ENCODE measurements at regions not wholly inside any gene's neighbourhood (a gene's known extent, or its start where the extent isn't known, plus 50 kb on each side); places are given as distances from the start of the nearest gene placed in this dataset.
"Not testable (repeated sequence)": the region's sequence is repeated elsewhere in the genome, so short reads cannot be mapped to it uniquely, and the experiment has no call there.

DNA sequence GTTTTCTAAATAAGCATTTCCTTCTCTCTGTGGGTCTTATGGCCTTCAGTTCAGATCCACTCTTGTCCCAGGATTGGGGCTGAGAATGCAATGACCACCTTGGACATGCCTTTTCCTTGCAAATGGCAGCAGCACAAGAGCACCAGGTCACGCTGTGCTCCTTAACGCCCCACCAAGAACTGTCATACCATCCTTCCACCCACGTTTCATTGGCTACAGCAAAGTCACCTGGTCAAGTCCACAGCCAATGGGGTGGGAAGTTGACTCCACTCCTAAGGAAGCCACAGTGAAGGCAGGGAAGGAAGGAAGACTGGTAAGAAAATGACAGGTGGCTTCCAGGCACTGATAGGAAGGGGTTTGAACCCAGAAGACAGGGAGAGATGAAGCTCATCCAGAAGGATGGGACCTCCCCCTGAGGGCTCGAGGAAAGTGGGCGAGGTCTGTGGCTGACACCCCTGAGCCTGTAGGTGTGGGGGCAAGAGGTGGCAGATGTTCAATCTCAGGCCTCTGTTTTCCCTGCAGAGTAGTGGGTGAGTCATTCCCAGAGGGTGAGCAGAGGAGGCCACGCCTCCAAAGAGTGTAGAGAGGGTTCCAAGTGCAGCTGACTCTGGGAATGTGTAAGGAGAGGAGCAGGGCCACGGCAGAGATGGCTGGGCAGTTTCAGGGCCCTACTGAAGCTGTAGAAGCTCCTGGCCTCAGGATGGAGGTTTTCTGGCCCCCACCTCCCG, 113.5 kb upstream of the VRK1 start:
- DNase-seq (ENCODE audit: low spot score) = no peak

DNA sequence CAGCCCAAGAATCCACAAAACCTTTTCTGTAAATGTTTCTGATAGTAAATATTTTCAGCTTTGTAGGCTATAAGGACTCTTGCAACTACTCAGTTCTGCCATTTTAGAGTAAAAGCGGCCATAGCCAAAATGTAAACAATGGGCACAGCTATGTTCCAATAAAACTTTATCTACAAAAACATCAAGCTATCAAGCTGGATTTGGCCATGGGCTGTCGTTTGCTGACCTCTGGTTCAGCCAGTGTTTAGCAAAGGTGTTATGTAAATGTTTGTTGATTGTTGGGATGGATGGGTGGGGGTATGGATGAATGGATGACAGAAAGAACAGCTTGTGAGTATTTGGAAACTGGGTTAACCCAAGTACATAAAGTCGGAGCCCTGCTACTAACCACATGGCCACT, 111.1 kb upstream of the VRK1 start:
- no peak for DNase-seq (ENCODE audit: low spot score)

GRCh38 chr14:96688629-96689028, 108.6 kb upstream of the VRK1 start:
- DNase-seq (ENCODE audit: low spot score) = no peak

DNA sequence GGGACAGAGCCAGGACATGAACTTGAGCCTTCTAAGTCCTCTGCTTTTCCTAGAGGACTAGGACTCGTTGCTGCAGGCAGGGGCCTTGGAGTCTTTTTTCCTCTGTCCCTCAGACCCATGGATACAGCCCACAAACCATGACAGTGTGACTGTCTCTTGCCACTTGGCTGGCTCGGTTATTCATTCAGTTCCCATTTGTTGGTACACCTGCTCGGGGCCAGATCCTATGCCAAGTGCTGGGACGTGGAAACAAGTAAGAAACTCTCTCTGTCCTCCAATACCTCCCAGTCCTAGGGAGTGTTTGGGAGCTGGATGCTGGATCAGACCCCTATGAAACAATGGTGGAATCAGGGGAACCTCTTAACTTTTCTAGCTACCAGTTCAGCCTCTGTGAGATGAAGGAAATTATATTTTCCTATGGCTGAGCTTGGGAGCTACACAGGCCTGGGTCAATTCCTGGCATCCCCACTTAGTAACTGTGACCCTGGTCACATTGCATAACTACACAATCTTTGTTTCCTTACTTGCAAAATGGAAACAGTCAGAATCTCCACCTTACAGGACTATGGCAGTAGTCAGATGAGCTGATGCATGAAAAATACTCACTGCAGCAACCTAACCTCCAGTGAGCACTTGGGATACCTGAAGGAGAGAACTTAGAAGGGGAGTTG, 106.3 kb upstream of the VRK1 start:
- DNase-seq (ENCODE audit: low spot score) = no peak

DNA sequence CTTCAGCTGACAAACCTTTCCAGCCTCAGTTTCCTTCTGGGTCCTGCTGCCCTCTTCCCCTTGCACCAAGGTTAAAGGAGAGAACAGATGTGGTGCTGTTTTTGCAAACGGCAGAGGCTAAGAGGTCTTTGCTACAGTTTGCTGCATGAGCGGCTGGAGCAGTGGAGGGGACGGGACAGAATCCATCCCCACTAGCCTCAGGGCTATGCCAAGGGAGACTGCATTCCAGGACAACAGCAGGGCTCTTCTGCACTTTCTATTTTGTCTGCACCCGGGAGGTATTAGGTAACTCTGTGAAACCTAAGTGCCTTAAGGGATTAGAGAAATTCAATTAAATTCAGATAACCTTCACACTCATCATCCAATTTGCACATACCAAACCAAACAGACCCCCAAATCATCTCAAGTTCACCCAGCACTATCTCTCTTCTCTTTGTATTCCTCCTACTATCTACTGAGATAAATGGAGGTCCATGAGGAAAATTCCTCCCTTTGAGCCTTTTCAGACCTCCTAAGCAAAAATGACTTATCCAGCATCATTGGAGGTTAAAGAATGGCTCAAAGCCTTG, 103.8 kb upstream of the VRK1 start:
- DNase-seq (ENCODE audit: low spot score) = no peak

GRCh38 chr14:96693987-96694386, 103.2 kb upstream of the VRK1 start:
- DNase-seq (ENCODE audit: low spot score) = no peak

- no peak for DNase-seq (ENCODE audit: low spot score)
These were observed 98.1 kb upstream of the VRK1 start for GRCh38 chr14:96698960-96699539.

DNA sequence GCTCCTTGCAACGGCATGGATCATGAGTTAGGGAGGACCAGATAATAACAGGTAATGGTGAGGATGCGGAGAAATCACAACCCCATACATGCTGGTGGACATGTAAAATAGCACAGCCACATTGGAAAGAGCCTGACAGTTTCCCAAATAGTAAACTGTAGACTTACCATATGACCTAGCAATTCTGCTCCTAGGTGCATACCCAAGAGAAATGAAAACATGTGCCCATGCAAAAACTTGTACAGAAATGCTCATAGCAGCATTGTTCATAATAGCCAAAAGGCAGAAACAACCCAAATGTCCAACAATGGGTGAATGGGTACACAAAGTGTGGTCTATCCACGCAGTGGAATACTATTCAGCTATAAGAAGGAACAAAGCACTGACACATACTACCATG, 97.5 kb upstream of the VRK1 start:
- no peak for DNase-seq (ENCODE audit: low spot score)

DNA sequence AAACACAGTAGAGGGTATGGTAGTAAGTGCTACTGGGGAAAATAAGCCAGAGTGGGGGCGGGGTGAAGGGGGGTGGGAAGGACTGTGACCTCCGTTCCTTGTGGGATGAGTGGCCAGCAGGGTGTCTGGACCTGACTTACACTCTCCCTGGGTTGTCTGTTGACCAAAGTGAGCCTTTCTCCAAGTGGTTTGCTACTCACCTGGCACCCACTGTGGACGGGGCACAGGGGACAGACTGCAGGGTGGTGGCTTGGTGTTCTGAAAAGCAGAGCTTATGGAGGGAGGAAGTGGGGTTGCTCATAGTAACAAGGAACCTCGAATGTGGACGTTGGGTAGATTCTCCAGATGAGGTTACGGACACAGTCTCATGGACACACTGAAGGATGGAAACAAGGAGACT, 94.4 kb upstream of the VRK1 start:
- DNase-seq (ENCODE audit: low spot score) = no peak

DNA sequence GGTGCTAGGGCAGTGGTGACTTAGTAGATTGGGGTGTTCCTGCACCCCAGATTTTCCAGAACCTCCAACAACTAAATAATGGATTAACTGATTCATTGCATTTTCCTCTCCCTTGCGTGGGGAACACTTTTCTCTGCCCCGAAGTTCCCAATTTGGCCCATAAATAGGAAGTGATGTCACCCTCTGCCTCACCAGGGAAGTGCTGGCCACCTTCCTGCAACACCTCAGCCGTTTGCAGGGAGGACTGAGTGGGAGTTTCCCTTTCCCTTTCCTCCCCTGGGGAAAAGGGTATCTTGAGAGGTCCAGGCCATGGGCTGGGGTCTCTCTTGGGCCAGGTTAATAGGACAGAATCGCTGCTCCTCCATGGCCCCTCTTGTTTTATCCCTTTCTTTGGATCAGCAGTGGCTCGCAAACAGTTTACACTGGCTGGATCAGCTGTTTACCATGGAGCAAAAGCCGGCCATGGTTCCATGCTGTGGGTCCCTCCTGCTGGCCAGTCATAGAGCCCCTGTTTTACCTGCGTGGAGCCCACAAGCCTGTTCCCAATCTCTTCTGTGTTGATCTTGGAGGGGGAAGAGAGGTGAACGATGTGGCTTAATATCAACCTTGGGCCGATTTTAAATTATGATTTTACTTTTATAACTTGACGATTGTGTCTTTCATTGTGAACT, 91.6 kb upstream of the VRK1 start:
- no peak for DNase-seq (ENCODE audit: low spot score)

GRCh38 chr14:96706893-96707292, 90.3 kb upstream of the VRK1 start:
- DNase-seq (ENCODE audit: low spot score) = no peak

GRCh38 chr14:96710060-96710666, 87.0 kb upstream of the VRK1 start:
- DNase-seq (ENCODE audit: low spot score) = no peak

- no peak for DNase-seq (ENCODE audit: low spot score)
These were observed 85.5 kb upstream of the VRK1 start for GRCh38 chr14:96711559-96712267.

DNA sequence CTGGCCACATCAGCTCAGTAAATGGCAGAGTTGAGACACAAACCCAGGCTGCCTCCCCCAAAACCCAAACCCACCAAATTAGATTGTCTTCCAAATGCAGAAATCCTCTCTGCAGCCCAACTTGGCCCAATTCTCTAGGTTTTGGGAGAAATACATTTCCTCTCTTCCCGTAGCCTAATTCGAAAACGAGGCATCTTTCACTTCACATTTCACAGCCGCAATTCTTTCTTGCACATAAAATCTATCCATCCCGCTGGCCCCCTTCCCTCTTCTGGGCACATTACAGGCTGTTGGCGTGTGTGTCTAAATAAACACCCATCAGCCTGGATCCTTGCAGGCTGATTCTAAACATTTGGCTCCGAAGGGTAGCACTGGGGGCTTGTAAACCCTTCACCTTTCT, 83.8 kb upstream of the VRK1 start:
- DNase-seq (ENCODE audit: low spot score) = no peak

- not testable (repeated sequence) for DNase-seq (ENCODE audit: low spot score)
These were observed 82.6 kb upstream of the VRK1 start for GRCh38 chr14:96714537-96714936.

GRCh38 chr14:96717116-96717515, 80.1 kb upstream of the VRK1 start:
- DNase-seq (ENCODE audit: low spot score) = no peak

- no peak for DNase-seq (ENCODE audit: low spot score)
These were observed 78.8 kb upstream of the VRK1 start for GRCh38 chr14:96718407-96718806.

DNA sequence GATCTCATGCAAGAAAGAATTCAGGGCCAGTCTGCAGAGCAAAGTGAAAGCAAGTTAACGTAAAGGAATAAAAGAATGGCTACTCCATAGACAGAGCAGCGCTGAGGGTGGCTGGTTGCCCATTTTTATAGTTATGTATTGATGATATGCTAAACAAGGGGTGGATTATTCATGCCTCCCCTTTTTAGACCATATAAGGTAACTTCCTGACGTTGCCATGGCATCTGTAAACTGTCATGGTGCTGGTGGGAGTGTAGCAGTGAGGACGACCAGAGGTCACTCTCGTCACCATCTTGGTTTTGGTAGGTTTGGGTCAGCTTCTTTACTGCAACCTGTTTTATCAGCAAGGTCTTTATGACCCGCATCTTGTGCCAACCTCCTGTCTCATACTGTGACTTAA, 76.5 kb upstream of the VRK1 start:
- not testable (repeated sequence) for DNase-seq (ENCODE audit: low spot score)

GRCh38 chr14:96722736-96723135, 74.4 kb upstream of the VRK1 start:
- DNase-seq (ENCODE audit: low spot score) = no peak

DNA sequence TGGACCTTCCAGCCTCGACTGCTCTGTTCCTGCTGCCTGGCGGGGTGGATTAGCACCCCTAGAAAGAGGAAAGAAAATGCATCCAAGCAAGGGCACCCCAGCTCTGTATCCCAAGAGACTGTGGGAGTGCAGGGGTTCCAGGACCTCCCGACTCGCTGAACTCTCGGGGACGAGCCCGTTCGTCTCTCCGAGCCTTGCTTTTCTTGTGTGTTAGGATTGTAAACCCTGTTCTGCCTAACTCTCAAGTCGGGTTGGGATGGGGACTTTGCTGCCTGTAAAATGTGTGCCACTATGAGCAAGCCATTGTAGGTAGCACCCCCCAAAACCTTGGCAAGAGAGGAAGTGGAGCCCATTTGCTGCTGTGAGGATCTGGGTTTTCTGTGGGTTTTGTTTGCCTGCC, 73.2 kb upstream of the VRK1 start:
- DNase-seq (ENCODE audit: low spot score) = no peak

DNA sequence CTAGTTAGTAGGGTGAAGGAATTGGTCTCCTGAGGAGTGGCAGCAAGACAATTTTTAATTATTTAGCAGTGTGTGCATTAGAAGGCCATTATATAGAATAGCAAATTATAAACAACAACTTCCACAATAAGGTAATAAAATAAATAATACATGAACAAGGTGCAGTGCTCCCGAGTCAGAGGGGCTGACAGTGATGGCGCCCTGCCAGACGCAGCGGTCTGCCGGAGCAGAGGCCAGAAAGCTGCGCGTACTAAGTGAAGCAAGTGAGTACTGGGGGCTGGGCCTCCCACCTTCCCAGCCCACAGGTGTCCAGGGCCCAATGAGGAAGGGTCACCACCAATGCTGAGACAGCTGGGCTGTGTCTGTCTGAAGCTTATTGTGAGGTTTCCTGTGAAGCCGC, 72.0 kb upstream of the VRK1 start:
- DNase-seq (ENCODE audit: low spot score) = no peak
